G401 (cell line): ENCODE measurements at regions not wholly inside any gene's neighbourhood (a gene's known extent, or its start where the extent isn't known, plus 50 kb on each side); places are given as distances from the start of the nearest gene placed in this dataset.

Experiments used
- DNase-seq: peaks from one replicate; pipeline ENCODE4 v3.0.0-alpha.2; 2015; ENCODE audit warnings: low spot score
- in situ Hi-C: cut with HindIII; loops from 2 replicates; pipeline ENCODE4 v1.10.0; 2016; ENCODE audit warnings: low sequenced_read_pairs, mixed read lengths

DNA sequence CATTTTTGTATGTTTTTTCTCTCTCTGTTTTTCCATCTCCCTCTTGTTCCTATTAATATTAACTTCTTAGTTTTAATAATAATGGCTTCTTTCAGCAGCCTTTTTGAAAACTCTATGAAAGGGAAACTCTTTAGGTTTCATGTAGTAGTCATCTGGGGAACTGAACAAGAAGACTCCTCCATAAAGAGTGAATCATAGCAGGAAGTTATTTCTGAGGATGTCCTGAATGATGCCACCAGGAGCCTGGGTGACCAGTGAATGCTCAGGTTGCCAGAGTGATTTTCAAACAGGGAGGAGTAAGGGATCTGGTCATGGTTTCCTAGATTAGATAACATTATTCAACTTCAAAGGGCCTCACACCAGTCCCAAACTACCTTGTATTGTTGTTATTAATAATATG lies 212.8 kb upstream of the PDE5A start:
- in situ Hi-C loops: no loop called here
- no peak for DNase-seq

DNA sequence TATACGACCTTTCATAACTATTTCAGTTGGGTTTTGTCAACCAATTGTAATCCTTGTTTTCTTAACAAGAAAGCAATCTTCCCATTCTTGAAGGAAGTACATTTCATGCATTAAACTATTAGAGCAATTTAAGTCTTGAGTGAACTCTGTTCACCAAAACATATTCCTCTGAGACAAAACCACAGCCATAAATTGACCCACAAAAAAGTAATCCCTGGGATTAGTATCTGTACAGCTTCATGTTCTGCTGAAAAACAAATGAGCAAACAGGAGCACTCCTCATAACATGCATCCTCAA lies 207.0 kb upstream of the PDE5A start:
- DNase-seq: no peak
- in situ Hi-C loops: no loop called here

DNA sequence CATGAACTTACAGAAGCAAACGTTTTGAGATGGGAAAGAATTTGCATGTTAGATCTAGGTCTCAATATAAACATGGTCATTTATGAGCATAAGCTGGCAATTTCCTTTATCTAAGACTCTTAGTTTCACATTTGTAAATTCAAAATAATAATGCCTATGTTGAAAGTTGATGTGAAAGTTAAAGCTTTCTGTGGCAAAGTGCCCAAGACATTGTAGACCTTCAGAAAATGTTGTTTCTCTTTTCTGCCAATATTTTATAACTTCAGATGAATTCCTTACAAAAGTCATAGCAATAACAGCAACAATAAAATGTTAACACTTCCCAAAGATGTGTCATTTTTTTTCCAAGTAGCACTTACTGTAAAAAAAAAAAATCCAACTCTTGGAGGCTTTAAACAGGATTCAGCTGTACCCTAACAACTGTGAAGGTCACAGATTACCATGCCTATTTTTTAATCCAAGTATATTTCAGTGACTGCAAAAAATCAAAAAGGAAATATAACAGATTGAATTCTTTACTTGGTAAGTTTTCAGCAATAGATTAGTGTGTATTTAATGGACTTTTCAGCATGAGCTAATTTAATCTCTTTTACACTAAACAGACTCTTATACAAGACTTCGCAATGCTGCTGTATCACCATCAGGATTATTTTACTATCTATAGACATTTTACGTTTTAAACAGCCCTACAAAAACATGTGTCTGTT lies 206.5 kb upstream of the PDE5A start:
- in situ Hi-C loops: no loop called here
- no peak for DNase-seq

DNA sequence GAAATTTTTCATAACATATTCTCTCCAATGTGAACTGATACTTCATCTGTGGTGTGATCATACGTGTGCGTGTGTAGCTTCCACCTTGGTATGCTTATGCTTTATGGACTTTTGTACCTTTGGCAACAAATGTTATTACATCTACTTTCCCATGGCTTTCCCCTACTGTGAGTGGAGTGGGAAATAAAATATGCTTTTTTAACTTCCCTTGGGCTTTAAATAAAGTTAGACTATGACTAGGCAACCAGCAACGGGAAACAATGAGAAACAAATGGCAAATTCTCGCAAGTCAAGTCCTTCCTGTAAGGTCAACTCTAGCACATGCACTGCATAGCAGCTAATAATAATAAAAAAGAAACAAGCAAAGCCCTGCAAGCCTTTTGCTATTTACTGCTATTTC lies 205.0 kb upstream of the PDE5A start:
- in situ Hi-C loops: no loop called here
- no peak for DNase-seq

DNA sequence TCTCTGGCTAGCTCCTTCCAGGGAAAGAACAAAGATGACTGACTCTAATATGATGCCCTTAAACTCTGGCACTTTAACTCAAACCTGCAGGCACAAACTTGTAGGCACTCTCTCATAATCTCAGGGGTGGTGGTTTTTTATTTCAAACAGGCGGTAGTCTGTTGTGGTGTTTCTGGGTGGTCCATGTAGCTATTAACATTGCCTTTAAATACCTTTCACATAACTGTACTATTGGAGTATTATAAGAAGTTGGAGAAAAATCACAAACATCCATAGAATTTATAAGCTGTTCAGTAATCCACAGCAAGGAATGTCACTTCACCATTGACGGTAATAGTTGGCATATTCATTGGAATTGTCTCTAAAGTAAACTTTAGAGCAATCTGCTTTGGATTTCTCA lies 204.2 kb upstream of the PDE5A start:
- in situ Hi-C loops: no loop called here
- DNase-seq: no peak

DNA sequence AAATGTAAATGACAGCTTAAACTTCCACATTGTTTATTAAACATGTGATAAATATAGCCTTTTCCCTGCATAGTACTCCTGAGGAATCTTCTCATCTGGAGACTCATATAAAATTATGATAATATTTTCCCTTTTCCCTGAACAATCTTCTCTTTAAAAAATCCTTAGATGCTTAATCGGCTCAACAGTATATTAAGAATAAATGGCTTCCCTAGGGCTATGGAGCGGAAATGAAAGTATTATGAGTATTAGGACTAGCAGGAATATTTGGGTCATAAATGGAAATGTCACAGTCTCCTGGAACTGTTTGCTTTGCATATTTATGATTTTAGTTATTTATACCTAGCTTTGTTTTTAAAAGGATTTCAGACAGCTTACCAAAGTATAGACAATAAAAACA lies 200.7 kb upstream of the PDE5A start:
- no peak for DNase-seq

DNA sequence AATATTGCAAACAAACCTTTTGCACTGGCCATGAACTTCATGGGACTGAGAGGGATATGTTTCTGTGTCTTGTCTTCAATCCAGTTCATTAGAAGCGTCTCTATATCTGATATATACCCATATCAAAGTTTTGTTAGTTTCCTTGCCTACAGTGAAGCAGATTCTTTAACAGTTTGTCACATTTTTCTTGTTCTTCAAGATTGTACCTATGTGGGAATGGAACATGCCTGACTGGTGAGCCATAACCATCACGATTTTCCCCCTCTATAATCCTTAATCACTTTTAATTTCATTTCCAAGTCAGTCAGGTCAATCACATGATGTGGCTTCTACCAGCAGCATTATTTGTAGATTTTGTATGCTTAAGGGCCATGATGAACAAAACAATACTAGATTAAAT lies 197.1 kb upstream of the PDE5A start:
- in situ Hi-C loops: no loop called here
- no peak for DNase-seq

More for the DNA sequence above, 200.7 kb upstream of the PDE5A start:
- in situ Hi-C loops: no loop called here

DNA sequence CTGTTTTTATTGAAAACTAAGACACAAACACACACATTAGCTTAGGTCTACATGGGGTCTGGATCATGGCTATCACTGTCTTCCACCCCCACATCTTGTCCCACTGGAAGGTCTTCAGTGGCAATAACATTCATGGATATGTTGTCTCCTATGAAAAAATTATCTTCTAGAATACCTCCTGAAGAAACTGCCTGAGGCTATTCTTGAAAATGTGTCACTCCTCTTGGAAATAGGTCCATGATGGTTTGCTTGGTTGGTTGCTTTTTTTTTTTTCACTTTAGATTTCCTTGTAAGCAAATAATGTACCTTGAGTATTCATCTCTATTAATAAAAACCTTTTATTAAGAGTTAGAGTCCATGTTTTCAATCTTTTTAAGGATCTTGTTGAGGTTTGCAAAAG lies 195.3 kb upstream of the PDE5A start:
- in situ Hi-C loops: no loop called here
- no peak for DNase-seq

DNA sequence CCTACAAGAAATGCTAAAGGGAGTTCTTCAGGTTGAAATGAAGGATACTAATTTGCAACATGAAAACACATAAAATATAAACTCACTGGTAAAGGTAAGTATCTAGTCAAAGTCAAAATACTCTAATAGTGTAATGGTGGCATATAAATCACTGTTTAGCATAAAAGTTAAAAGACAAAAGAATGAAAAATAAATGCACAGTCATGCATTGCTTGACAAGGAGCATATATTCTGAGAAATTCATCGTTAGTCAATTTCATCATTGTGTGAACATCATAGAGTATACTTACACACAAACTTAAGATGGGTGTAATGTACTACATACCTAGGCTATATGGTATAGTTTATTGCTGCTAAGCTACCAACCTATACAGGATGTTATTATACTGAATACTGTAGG lies 194.4 kb upstream of the PDE5A start:
- in situ Hi-C loops: no loop called here
- DNase-seq: no peak

DNA sequence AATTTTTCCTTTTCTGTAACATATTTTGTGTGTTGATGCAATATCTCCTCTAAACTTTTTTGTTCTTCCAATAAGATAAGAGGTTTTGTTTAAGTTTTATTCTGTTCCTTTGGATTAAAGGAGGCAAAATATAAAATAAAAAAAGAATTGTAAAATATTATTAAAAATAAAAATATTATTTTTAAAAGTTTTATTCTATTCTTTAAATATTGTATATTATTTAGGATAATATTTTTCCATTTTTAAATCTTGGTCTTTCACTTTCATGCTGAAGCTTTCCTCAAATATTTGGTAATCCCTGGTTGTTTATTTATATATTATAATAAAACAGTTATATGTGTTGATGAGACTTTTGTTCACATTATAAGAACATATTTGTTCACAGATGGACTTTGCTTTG lies 187.9 kb upstream of the PDE5A start:
- in situ Hi-C loops: no loop called here
- DNase-seq: no peak

DNA sequence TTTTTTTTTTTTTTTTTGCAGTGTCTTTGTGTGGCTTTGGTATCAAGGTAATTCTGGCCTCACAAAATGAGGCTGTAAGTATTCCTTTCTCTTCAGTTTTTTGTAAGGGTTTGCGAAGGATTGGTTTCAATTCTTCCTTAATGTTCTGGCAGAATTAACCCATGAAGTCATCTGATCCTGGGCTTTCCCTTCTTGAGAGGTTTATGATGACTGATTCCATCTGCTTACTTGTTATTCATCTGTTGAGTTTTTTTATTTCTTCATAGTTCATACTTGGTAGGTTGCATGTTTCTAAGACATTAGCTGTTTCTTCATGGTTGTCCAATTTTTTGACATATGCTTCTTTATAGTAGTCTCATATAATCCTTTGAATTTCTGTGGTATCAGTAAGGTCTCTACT lies 181.4 kb upstream of the PDE5A start:
- no peak for DNase-seq
- in situ Hi-C loops: no loop called here

DNA sequence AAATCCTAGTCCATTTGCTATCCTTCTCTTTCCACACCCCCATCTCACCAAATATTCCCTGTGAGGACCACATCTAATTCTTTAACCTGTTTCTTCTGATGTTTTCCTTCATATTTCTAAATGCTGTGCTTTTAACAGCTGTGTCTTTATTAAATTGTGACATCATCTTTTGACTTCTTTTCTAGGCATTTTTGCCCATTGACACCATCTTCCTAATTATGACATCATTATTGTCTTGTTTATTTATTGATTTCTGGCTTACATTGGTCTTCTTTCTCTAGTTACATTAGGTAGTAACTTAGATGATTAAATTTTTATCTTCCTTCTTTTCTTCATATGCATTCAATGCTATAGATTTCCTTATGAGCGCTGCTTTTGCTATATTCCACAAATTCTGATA lies 175.8 kb upstream of the PDE5A start:
- DNase-seq: no peak
- in situ Hi-C loops: no loop called here

DNA sequence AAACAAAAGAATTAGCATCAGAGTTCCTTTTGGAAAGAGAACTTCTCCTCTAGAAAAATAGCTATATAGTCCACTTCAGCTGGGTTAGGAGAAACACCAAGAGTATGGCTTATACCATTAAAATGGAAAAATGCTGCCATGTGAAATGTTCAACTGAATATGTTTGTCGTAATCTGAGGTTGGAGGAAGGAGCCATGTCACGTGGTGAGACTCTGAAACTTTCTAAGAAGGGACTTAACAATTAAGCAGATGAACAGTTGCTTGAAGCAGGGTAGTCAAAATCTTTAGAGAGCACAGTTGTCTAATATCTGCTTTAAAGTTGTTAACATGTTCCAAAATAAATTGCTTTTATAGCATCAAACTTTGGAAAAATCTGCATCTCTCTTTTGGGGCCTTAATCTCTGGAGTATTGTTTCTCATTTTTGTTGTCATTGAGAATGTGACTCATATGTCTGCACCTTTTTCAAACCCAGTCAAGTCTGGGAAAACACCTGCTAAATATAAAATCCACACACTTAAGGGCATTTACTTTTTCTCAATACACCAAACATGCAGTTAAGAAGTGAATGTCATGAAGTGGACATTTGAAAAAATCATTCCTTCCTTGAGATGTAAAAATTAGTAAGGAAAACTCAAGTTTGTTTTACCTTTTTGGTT lies 168.8 kb upstream of the PDE5A start:
- DNase-seq: no peak
- in situ Hi-C loops: no loop called here

DNA sequence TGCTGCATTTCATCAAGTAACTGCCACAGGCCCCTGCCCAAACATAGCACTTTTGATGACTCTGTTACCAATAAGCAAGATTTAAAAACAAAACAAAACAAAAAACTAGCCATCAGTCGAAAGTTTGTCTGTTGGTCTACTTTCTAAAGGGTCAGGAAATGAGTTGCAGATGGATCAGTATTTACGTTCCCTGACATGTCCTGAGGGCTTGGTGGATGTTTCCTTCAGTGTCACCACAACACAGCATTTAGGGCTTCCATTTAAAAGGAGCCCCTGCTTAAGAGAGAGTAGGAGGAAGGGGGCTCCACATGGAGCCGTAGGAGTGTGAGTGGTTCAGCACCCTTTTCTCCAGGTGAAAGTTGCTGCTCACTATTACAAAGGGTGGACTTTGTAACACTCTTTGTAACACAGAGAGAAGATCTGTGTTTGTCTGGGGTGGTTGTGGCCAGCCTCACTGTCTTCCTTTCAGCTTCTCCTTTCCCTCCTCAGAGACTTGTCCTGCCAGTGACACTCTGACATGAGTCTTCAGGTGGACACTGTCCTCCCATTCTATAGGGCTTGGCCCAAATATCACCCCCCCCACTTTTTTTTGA lies 167.5 kb upstream of the PDE5A start:
- DNase-seq: no peak
- in situ Hi-C loops: no loop called here

DNA sequence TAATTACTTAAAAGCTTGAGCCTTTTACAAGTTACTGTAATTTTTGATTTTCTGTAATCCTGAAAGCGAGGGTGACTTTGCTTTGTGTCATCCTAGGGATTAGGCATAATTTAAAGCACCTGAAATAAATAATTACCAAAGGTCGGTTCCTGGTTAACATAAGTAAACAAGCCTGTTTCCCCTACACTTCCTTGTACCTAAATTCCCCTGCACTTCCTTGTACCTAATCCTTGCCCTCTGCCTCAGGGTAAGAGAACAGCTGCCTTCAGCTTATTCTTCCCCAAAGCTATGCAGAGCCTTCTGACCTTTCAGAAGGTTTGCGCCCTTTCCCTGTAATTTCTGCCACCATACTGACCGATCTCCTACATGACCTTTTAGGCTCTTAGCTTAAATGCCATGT lies 166.1 kb upstream of the PDE5A start:
- no peak for DNase-seq
- in situ Hi-C loops: no loop called here

DNA sequence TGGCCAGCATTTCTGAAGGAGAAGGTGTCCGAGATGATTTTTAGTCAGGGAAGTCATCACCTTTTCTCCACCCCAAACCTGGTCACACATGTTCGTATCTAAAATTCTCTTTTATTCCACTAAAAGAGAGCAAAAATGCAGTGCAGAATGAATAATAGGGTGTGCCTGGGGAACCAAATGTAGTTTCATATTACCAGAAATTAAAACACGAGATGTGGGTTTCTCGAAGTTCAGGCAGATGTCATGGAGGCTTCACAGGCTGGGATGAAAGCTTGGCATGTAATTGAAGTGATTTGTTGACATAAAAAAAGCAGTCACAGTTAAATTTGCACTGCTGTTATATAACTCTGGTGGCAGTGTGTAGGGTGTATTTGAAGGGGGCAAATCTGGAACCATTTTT lies 165.5 kb upstream of the PDE5A start:
- in situ Hi-C loops: no loop called here
- DNase-seq: no peak

DNA sequence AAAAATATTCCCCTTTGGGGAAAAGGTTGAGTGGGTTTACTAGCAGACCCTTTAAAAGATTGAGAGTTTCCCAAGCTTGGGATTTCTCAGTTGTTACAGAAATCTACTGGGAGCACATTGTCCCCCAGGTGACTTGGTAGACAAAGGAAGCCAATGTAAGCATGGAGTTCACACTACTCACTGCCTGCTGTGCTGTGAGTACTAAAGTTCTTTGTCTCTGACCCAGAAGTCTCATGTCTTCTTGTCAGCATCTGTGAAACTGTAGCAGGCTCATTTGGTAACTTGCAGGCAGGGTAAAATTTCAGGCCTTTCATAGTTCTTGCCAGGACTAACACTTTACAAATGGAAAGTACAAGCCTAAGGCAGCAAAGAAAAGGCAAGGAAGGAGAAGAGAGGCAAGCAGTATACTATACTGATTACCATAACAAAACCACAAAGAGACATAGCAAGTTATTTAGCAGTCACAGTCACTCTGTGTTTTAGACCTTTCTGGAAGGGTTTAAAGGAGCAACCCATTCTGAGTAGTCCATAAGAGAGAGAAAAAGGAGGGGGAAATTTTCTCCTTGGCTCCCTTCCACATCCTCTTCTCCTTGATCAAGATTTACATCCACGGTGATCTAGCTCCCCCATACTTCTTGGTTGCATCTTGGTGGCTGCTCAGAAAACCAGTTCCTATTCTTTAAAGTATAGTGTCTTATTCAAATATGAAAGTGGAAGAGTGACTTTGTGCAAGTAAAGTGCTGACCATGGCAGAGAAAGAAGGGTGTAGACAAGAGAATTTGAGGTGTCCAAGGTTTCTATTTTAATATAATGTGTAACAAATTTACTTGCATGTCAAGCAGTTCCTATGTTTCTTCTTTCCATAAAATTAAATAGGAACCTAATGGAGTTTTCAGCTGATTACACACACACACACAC lies 160.0 kb upstream of the PDE5A start:
- in situ Hi-C loops: no loop called here
- no peak for DNase-seq

DNA sequence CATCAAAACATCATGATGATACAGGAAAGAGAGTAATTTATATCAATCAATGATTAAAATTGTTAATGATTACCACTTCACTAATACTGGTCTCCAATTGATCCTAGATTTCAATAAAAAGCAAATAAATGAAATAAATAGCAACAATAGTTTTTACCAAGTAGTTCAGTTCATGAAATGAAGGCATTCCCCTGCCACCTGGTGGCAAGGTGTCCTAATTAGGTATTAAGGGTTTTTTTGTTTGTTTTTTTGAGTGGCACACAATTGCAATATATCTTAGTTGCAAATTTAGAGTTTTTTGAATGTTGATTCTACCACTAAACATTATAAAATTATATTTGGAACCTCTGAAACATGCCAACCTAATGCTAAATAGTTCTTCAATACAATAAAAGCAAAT lies 157.4 kb upstream of the PDE5A start:
- DNase-seq: no peak
- in situ Hi-C loops: no loop called here

DNA sequence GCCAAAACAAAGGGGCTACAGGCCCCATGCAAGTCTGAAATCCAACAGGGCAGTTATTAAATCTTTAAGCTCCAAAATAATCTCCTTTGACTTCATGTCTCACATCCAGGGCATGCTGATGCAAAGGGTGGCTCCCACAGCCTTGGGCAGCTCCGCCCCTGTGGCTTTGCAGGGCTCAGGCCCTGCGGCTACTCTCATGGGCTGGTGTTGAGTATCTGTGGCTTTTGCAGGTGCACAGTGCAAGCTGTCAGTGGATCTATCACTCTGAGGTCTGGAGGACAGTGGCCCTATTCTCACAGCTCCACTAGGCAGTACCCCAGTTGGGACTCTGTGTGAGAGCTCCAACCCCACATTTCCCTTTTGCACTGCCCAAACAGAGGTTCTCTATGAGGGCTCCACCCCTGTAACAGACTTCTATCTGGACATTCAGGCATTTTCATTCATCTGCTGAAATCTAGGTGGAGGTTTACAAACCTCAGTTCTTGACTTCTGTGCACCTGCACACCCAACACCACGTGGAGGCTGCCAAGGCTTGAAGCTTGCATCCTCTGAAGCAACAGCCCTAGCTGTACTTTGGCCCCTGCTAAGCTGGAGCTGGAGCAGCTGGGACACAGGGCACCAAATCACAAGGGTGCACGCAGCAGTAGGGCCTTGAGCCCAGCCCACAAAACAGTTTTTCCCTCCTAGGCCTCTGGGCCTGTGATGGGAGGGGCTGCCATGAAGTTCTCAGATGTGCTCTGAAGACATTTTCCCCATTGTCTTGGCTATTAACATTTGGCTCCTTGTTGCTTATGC lies 154.8 kb upstream of the PDE5A start:
- DNase-seq: no peak
- in situ Hi-C loops: no loop called here
